ENCODE measurements at regions not wholly inside any gene's neighbourhood (a gene's known extent, or its start where the extent isn't known, plus 50 kb on each side); places are given as distances from the start of the nearest gene placed in this dataset.

- no peak overlapping the region for H3K4me3 ChIP-seq (replicated peaks; ENCODE audit: low read depth, low read length)
- no peak for TF ChIP-seq CTCF (IDR thresholded peaks at IDR 0.05; ENCODE audit: insufficient read depth, low read length, poor library complexity, severe bottlenecking)
- no peaks in the 10 kb centered on the region for H3K36me3 ChIP-seq (ENCODE audit: control insufficient read depth, insufficient read depth, low read length)
- H3K27me3 ChIP-seq (replicated peaks; ENCODE audit: control insufficient read depth, insufficient read depth, low read length), result no peaks in the 10 kb centered on the region
- no peak for DNase-seq (ENCODE audit: extremely low read depth, insufficient read length)
Observed at GRCh38 chr2:226184940-226185615, 614.5 kb downstream of the IRS1 start.

DNA sequence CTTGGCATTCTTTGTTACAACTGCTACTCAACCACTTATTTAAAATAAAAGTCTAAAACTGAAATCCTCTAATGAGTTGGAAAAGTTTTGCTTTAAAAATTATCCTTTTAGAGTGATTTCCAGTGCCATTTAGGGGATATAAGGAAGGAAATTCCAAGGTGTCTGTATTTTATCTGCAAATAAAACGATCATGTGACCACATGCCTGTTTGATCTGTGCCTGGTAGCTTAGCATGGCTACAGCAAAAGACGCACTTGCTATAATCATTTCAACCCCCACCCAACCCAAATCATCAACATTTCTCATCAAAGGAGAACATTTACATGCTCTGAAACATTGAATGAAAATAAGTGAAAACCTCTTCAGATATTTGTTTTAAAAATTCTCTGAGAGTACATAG, 615.1 kb downstream of the IRS1 start:
- TF ChIP-seq CTCF (IDR thresholded peaks at IDR 0.05; ENCODE audit: insufficient read depth, low read length, poor library complexity, severe bottlenecking), result no peak
- no peak overlapping the region for H3K4me3 ChIP-seq (replicated peaks; ENCODE audit: low read depth, low read length)
- no peak for DNase-seq (ENCODE audit: extremely low read depth, insufficient read length)
- H3K36me3 ChIP-seq (ENCODE audit: control insufficient read depth, insufficient read depth, low read length), result no peaks in the 10 kb centered on the region
- H3K27me3 ChIP-seq (replicated peaks; ENCODE audit: control insufficient read depth, insufficient read depth, low read length), result no peaks in the 10 kb centered on the region

DNA sequence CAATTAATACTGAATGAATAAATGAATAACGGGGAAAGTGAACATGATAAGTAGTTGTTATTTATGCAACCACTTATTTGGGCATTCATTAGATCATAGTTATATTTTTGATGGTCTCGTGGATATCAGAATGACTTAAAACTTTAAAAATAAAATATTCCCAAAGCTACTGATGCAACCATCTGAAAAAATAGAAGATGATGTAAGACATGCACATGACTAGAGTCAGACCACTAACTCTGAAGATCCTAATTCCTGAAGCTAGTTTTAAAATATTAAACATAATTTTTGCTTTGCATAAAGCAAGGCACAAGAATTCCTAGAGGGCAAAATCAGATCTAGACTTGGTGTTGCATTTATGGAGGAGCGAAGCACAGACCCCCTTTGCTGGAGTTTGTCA, 616.1 kb downstream of the IRS1 start:
- no peaks in the 10 kb centered on the region for H3K36me3 ChIP-seq (ENCODE audit: control insufficient read depth, insufficient read depth, low read length)
- H3K4me3 ChIP-seq (replicated peaks; ENCODE audit: low read depth, low read length), result no peak overlapping the region
- no peaks in the 10 kb centered on the region for H3K27me3 ChIP-seq (replicated peaks; ENCODE audit: control insufficient read depth, insufficient read depth, low read length)
- DNase-seq (ENCODE audit: extremely low read depth, insufficient read length), result no peak
- no peak for TF ChIP-seq CTCF (IDR thresholded peaks at IDR 0.05; ENCODE audit: insufficient read depth, low read length, poor library complexity, severe bottlenecking)

- no peaks in the 10 kb centered on the region for H3K36me3 ChIP-seq (ENCODE audit: control insufficient read depth, insufficient read depth, low read length)
- no peak for TF ChIP-seq CTCF (IDR thresholded peaks at IDR 0.05; ENCODE audit: insufficient read depth, low read length, poor library complexity, severe bottlenecking)
- no peak overlapping the region for H3K4me3 ChIP-seq (replicated peaks; ENCODE audit: low read depth, low read length)
- no peak for DNase-seq (ENCODE audit: extremely low read depth, insufficient read length)
- no peaks in the 10 kb centered on the region for H3K27me3 ChIP-seq (replicated peaks; ENCODE audit: control insufficient read depth, insufficient read depth, low read length)
Observed at GRCh38 chr2:226183033-226183432, 616.6 kb downstream of the IRS1 start.

- Histone ChIP-seq H3K36me3 (ENCODE audit: control insufficient read depth, insufficient read depth, low read length) (no peaks in the 10 kb centered on the region), H3K4me3 (replicated peaks; ENCODE audit: low read depth, low read length) (no peak overlapping the region), H3K27me3 (replicated peaks; ENCODE audit: control insufficient read depth, insufficient read depth, low read length) (no peaks in the 10 kb centered on the region)
- no peak for TF ChIP-seq CTCF (IDR thresholded peaks at IDR 0.05; ENCODE audit: insufficient read depth, low read length, poor library complexity, severe bottlenecking)
- no peak for DNase-seq (ENCODE audit: extremely low read depth, insufficient read length)
Observed at GRCh38 chr2:226181909-226182308, 617.7 kb downstream of the IRS1 start.

Data from GM06990 (cell line).